Fibroblast of lung (primary cell): ENCODE measurements at regions not wholly inside any gene's neighbourhood (a gene's known extent, or its start where the extent isn't known, plus 50 kb on each side); places are given as distances from the start of the nearest gene placed in this dataset.
A peak's percentile ranks its signal among the peaks of the same experiment; 100 is the strongest.

ENCODE experiments used
- CTCF ChIP-seq, 2 donors: IDR thresholded peaks in 1 of 2; conservative IDR thresholded peaks in 1 of 2; 1 replicate in 1 of 2; 2 replicates in 1 of 2; pipeline ENCODE4 v1.5.1; 2011 to 2012; ENCODE audit warnings: low read length in 2 of 2, control low read depth in 1 of 2, inconsistent platforms in 1 of 2, low read depth in 1 of 2, mild to moderate bottlenecking in 1 of 2
- EZH2 ChIP-seq: IDR thresholded peaks from 2 replicates; pipeline ENCODE4 v1.5.1; 2012; ENCODE audit warnings: low read length, control low read depth, mild to moderate bottlenecking; ENCODE audit errors: missing control alignments

DNA sequence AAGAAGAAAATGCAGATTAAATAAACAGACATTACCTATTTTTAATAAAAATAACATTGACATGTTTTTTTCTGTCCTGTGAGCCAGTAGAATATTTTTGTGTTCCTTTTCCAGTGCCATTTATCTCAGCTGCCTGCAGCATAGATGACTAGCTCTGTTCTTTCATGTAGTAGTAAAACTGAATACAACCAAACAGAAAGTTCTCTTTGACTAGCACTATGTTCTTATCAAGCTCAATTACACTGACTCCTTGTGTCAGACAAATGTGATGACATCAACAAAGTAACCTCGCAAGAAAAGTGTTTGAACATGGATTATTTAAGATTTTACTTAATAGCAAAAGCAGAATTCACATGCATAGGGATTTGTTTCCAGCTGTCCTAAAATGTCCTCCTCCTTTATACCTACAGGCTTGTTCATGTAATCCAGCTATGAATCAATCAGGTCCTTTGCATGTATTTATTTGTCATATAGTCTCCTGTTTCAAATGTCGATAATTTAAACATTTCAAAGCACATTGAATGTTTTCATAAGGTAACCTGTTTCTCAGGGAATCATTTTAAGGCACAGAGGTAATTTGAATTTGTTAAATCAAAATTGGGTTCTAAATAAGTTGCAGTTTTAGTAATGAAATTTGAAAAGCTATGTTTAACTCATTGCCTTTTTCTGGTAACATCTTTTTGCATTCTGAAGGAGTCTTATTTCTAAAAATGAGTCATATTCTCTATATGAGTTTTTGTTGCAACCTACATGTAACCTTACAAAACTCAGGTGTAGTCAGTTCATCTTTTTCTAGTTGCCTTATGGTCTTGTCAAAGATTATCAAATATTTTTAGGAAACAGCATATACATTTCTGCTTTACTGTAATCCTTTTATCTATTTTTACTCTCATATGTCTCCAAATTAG, 215.3 kb upstream of the GULP1 start:
- TF ChIP-seq CTCF (conservative IDR thresholded peaks at IDR 0.05 in 1 of 2, IDR thresholded peaks at IDR 0.05 in 1 of 2; ENCODE audit: low read depth in 1 of 2, low read length in 2 of 2) (peak in 1 of 2 donors; percentile 3), EZH2 (no peak)
